NCI-H128 (cell line): ENCODE measurements at regions not wholly inside any gene's neighbourhood (a gene's known extent, or its start where the extent isn't known, plus 50 kb on each side); places are given as distances from the start of the nearest gene placed in this dataset.
"Not testable (repeated sequence)": the region's sequence is repeated elsewhere in the genome, so short reads cannot be mapped to it uniquely, and the experiment has no call there.

Source experiments
- DNase-seq: peaks from one replicate; lab custom pipeline; 2025; ENCODE audit not compliant: unreplicated experiment; lab: John Stamatoyannopoulos, UW

DNA sequence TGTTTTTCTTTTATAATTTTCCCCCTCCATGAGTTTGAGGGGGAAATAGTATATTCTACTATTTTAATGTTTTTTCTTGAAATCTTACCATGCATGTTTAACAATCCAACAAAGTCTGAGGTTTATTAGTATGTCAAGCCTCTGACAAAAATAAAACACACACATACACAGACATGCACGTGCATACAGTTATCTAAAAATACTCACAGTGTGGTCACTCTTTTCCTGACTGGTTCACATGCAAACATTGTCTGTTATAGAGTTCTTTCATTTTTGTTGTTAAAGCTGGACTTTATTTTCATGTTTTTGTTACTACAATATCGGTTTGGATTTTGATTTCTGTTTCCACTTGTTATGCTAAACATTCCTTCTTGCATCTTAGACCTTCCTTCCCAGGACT, 236.6 kb downstream of the MFSD1 start:
- DNase-seq = no peak

DNA sequence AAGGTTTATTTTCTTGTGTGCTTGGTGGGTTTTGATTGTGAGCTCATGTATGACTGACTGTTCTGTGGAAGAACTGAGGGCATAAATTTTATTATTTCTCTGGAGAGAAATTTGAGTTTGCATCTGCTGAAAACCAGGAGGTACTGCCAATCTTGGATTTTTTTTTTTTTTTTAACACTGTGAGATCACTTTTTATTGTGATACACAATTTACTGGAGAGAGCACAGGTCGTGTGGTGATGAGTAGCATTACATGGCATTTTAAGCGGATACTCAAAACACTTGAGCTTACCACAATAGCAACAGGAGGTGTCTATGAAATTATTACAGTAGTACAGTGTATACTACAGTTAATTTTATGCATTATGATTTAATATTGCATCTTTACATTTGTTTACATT, 237.4 kb downstream of the MFSD1 start:
- DNase-seq = no peak

DNA sequence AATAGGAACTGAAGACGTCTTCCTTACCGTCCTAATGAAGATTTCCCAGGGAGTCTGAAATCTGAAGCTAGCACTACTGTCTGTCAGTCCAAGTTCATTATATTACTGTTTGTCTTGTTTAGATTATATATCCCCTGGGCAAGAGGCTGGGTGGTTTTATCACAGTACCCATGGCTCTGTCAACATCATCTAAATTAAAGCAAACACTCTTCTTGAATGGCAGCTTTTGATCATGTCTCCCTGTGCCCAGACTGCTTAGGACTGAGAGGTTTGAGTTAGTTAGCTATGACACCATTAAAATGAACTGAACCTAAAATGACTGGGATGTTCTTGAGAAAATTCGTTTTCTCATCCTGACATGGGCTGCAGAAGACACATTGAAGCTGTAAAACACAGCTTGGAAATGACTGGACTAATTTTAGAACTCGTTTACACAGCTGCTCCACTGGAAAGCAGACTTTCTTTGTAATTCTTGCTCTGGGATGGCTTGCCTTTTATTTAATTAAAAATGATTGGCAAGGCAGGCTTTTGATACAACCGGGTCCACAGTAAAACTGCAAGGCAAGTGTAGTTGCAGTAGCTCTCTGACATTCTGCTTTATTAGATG, 243.5 kb downstream of the MFSD1 start:
- no peak for DNase-seq

- no peak for DNase-seq
These were observed 245.5 kb downstream of the MFSD1 start for GRCh38 chr3:159047361-159047760.

DNA sequence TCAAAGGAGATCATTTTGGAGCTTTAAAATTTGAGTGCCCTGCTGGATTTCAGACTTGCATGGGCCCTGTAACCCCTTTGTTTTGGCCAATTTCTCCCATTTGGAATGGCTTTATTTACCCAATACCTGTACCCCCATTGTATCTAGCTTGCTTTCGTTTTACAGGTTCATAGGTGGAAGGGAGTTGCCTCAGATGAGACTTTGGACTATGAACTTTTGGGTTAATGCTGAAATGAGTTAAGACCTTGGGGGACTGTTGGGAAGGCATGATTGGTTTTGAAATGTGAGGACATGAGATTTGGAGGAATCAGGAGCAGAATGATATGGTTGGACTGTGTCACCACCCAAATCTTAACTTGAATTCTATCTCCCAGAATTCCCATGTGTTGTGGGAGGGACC, 250.6 kb downstream of the MFSD1 start:
- DNase-seq = not testable (repeated sequence)

- DNase-seq = no peak
These were observed 255.8 kb downstream of the MFSD1 start for GRCh38 chr3:159057621-159058020.

DNA sequence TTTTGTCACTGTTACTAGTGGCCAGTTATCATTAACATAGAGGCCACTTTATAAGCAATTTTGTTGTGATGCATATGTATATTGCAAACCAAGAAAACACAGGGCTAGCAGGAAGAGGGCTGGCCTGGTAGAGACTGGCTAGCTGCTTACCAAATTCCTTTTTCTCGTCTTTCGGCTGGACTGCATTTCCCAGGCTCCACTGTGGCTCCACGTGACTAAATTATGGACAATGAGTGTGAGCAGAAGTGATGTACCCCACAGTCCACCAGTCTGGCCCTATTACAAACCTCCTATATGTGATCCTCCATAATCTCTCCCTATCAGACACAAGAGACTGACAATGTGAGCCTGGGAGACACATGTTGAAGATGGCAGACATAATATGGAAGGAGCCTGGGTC, 257.0 kb downstream of the MFSD1 start:
- DNase-seq = no peak

GRCh38 chr3:159059395-159059794, 257.5 kb downstream of the MFSD1 start:
- no peak for DNase-seq

- no peak for DNase-seq
These were observed 261.0 kb downstream of the MFSD1 start for GRCh38 chr3:159062734-159063410.

DNA sequence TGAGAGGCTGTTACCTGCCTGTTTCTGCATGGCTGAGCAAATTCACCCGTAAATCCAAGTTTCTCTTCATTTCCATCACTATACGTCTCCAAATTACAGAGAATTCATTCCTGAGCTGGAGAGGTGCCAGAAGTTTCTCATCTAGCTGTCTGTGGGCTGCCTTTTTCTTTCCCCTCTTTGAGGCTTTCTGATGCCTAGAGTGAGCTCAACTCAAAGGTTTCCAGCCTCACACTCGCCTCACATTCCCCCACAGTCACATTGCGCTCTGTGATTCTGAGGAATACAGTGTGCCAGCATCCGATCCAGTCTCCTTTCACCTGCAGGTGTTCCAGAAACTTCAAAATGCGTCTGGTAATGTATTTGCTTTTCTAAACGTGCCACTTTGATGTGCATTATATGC, 267.2 kb downstream of the MFSD1 start, which contains the start of gene IQCJ:
Gene IQCJ (plus strand): TSS at position 229 of the 400 bp plus-strand sequence.
- DNase-seq = no peak

GRCh38 chr3:159069866-159070425, 268.1 kb downstream of the MFSD1 start:
- no peak for DNase-seq

GRCh38 chr3:159074756-159075701, 273.2 kb downstream of the MFSD1 start:
- DNase-seq = no peak

DNA sequence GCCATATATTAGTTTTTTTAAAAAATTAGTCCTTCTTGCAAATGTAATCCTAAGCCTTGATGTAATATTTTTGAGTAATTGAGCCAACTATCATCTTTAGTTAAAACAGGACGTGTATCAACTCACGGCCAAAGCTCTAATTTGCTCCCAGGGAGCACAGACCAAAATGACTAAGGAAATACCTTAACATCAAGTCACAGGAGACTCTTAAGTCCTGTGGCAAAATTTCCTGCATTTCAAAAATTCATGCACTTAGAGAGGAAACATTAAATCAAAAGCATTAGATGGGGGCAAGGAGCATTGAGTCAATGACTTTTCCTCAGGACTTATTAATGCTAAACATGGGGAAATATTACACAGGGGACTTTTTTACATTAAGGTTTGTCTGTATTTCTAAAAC, 276.0 kb downstream of the MFSD1 start:
- DNase-seq = no peak

DNA sequence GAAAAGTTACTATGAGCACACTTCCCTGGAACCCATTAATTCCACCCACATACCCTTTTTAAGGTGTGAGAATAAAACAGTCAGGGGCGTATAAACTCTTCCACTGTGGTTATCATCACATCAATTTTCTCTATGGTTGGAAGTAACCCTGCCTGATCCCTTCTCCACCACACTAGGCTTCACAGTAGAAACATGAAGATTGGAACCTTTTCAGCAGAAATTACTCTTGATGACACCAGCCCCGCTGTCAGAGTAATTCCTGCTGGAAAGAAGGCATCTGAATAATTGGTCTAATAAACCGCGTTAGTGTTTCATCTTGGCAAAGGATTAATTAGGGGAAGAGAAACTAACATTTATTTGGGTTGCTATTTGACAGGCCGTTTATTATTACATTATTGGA, 278.4 kb downstream of the MFSD1 start:
- no peak for DNase-seq

- no peak for DNase-seq
These were observed 279.0 kb downstream of the MFSD1 start for GRCh38 chr3:159080821-159081220.

- DNase-seq = no peak
These were observed 280.7 kb downstream of the MFSD1 start for GRCh38 chr3:159082519-159082918.

DNA sequence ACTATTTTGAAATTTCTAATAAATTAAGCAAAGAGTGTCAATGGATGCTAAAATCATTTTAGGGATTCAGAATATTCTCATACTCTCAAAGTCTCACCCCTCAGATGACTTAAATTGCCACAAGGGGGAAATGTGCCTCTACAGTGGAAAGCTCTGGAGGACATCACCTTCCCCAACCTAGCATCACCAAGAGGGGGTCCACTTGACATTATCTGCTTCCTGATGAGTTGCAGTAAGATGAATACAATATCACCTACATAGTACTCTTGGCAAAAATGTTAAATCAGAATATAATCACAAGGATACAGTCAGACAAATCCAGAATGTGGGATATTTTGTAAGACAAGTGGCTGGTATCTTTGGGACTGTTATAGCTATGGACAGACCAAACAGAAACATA, 290.1 kb downstream of the MFSD1 start:
- no peak for DNase-seq

DNA sequence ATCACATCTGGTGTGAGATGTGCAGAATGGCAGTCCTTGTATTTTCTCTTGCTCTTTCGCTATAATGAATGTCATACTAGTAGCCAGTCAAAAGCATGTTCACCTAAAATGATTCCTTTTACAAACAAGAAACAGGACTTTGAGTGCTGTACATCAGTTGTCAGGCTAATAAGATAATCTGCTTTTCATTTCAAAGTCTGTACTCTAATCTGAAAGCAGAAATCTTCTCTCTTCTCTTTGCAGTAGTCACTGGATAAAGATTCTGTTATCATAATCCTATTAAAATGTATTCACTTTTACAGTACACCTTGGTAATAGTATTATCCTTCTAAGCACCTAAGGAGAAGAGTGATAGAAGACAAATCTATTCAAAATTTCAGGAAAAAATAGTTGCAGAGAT, 300.1 kb downstream of the MFSD1 start:
- no peak for DNase-seq

GRCh38 chr3:159112724-159113123, 310.9 kb downstream of the MFSD1 start:
- no peak for DNase-seq

DNA sequence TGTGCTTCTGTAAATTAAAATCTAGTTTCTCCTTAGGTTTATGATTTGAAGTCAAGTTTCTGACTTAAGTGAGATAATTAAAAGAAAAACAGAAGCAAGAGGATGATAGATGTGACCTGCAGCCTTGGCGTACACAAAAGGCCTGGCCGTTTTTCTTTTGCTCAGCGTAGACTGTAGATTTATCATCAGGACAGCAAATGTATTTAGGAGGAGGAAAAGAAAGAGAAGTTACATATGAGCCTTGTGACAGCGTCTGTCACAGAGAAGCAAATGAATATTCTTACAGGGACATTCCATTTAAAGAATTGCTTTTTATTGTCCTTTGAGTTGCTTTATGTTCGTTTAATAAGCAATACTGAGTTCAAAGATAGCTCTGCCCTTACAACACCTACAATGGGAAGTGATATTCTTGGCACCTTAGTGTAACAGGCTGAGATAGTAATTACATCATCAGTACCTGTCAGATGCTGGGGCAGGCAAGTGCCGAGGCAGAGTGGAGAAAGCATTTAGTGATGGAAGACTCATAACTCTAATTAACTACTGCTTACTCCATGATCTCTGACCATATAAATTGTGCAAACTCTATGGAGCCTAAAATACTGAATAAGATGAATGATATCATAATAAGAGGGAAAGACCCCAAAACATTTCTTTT, 311.5 kb downstream of the MFSD1 start:
- DNase-seq = no peak

GRCh38 chr3:159114582-159114981, 312.7 kb downstream of the MFSD1 start:
- DNase-seq = no peak
